Heart right ventricle (tissue), 16 donors: ENCODE measurements at regions not wholly inside any gene's neighbourhood (a gene's known extent, or its start where the extent isn't known, plus 50 kb on each side); places are given as distances from the start of the nearest gene placed in this dataset.

ENCODE experiments used
- ATAC-seq, 8 donors: fragments of 200-7000 bp; cut with Tn5 transposase; one replicate each; pipeline ENCODE4 v1.9.1; 2020; ENCODE audit warnings: mild to moderate bottlenecking in 8 of 8, moderate library complexity in 8 of 8, moderate number of reproducible peaks in 1 of 8
- DNase-seq, 2 donors: peaks; one replicate each; pipeline ENCODE4 v3.0.0-alpha.2; 2020
- H3K27ac ChIP-seq, 10 donors: fragments of 200-600 bp; sonication (generic) in 2 of 10; one replicate each; pipeline versions ENCODE4 v1.5.0 to v1.8.0; 2020 to 2022; ENCODE audit warnings: mild to moderate bottlenecking in 3 of 10
- H3K27me3 ChIP-seq, 7 donors: fragments of 200-600 bp; one replicate each; pipeline ENCODE4 v1.8.0; 2021 to 2022; ENCODE audit warnings: mild to moderate bottlenecking in 2 of 7
- H3K36me3 ChIP-seq, 9 donors: fragments of 200-600 bp; sonication (generic) in 1 of 9; one replicate each; pipeline versions ENCODE4 v1.5.0 to v1.8.0; 2020 to 2022; ENCODE audit warnings: mild to moderate bottlenecking in 2 of 9
- H3K4me1 ChIP-seq, 9 donors: fragments of 200-600 bp; sonication (generic) in 1 of 9; one replicate each; pipeline versions ENCODE4 v1.5.0 to v1.8.0; 2020 to 2022; ENCODE audit warnings: mild to moderate bottlenecking in 4 of 9
- H3K4me3 ChIP-seq, 10 donors: fragments of 200-600 bp; sonication (generic) in 2 of 10; one replicate each; pipeline versions ENCODE4 v1.5.0 to v1.8.0; 2020 to 2022; ENCODE audit warnings: mild to moderate bottlenecking in 7 of 10, moderate library complexity in 2 of 10
- H3K9me3 ChIP-seq, 11 donors: fragments of 200-600 bp in 10 of 11; sonication (generic) in 2 of 11; one replicate each; pipeline versions ENCODE4 v1.5.0 to v1.8.0; 2013 to 2022; ENCODE audit warnings: mild to moderate bottlenecking in 2 of 11, control low read depth in 1 of 11, moderate library complexity in 1 of 11
- whole genome bisulfite sequencing, 2 donors: extraction: QIAGEN DNeasy Blood & Tissue Kit; methylation state at CpG; one replicate each; pipeline ENCODE4 v1.1.7; 2013; ENCODE audit warnings: inconsistent platforms in 1 of 2; 5-methylcytosine and 5-hydroxymethylcytosine counted together
- intact Hi-C, 10 donors: fragments of 100-400 bp; cut with DNase I; formaldehyde crosslinking; loops; one replicate each; pipeline versions ENCODE4 v1.11.1 to v1.14.2; 2022
- TF ChIP-seq, protein P1 (sequence below), 9 donors: fragments of 200-600 bp; sonication (generic) in 2 of 9; IDR thresholded peaks; one replicate each; pipeline versions ENCODE4 v1.5.0 to v1.8.0; 2021 to 2022; ENCODE audit warnings: antibody characterized with exemption in 9 of 9, mild to moderate bottlenecking in 5 of 9, moderate library complexity in 1 of 9
- donor health status: Arrhythmogenic right ventricular cardiomyopathy.
- donor health status: ischemic (EF 13 %, LVEDD 7.1; RV severe dilation, severe dysfunction).
- donor health status: healthy with polysubstance abuse.
- donor health status: DM: no; HTN: yes; CAD: no.
- donor health status: DM: no; HTN: no; CAD: no.
- donor health status: ischemic (EF 25% LVEDD 6.9; RV normal size, moderate dysfunction).
- donor health status: ischemic (EF 25% LVEDD 5.7; RV mildly dilated, moderate dysfunction).
- donor health status: healthy.
- donor health status: DM: yes; HTN: yes; CAD: no.
- donor health status: Ischemic cardiomyopathy.
- donor health status: ischemic (EF 35%, LVEDD 5.7; RV mildly dilated, moderate dysfunction).
- donor health status: nonischemic (EF 11% LVEDD 7.7; RV severe dilation, severe dysfunction).
- donor health status: DM: yes; HTN: yes; CAD: no.
- donor health status: PGD.
- donor health status: ischemic (EF 29% LVEDD 5.4; RV normal size, mild dysfunction).
- donor health status: nonischemic (EF 23%, LVEDD 6.1; RV moderate dilation, normal function).

- Histone ChIP-seq H3K9me3 (peaks cover 0 to 6% (median 0%) of the 10 kb centered on the region in 11 donors), H3K36me3 (no peaks in the 10 kb centered on the region), H3K4me3 (no peak overlapping the region), H3K27ac (no peak overlapping the region), H3K27me3 (no peaks in the 10 kb centered on the region), H3K4me1 (no peaks in the 10 kb centered on the region)
- ATAC-seq: no peak
- TF ChIP-seq, protein P1, sequence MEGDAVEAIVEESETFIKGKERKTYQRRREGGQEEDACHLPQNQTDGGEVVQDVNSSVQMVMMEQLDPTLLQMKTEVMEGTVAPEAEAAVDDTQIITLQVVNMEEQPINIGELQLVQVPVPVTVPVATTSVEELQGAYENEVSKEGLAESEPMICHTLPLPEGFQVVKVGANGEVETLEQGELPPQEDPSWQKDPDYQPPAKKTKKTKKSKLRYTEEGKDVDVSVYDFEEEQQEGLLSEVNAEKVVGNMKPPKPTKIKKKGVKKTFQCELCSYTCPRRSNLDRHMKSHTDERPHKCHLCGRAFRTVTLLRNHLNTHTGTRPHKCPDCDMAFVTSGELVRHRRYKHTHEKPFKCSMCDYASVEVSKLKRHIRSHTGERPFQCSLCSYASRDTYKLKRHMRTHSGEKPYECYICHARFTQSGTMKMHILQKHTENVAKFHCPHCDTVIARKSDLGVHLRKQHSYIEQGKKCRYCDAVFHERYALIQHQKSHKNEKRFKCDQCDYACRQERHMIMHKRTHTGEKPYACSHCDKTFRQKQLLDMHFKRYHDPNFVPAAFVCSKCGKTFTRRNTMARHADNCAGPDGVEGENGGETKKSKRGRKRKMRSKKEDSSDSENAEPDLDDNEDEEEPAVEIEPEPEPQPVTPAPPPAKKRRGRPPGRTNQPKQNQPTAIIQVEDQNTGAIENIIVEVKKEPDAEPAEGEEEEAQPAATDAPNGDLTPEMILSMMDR (IDR thresholded peaks at IDR 0.05): no peak
- DNase-seq: no peak
- intact Hi-C loops: no loop called here
- WGBS, 2 donors: 40 to 48% methylated on average over 3 of the region's 3 CpGs
Measured at GRCh38 chr18:70994116-70994515, 705.3 kb downstream of the SOCS6 start.

DNA sequence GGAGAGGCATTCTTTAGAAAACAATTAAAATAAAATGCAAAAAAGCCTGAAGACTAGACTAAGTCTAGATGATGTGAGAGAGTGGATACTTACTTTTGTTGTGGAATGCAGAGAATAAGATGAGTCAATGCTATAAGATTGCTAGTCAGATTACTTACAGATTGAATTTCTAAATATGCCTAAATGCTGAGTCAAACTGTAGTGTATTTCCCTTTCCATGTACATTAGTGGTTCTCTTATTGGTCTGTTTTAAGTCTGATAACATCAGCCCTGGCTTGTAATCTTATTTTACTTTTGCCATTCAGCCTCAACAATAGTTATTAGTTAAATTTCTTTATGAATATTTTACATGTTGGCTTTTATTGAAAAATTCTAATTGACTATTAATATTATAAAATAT, 702.7 kb downstream of the SOCS6 start:
- no peak overlapping the region for H3K27ac ChIP-seq
- ATAC-seq (no peak), DNase-seq (no peak)
- peaks cover 0 to 20% (median 0%) of the 10 kb centered on the region in 11 donors for H3K9me3 ChIP-seq
- intact Hi-C loops: no loop called here
- no peak overlapping the region for H3K4me3 ChIP-seq
- TF ChIP-seq, protein P1 (IDR thresholded peaks at IDR 0.05): no peak
- H3K4me1 ChIP-seq: no peaks in the 10 kb centered on the region
- H3K27me3 ChIP-seq: no peaks in the 10 kb centered on the region
- H3K36me3 ChIP-seq: no peaks in the 10 kb centered on the region

- H3K36me3 ChIP-seq: no peaks in the 10 kb centered on the region
- DNase-seq (no peak), ATAC-seq (no peak)
- no peak overlapping the region for H3K27ac ChIP-seq
- intact Hi-C loops: no loop called here
- 85 to 90% methylated on average over 1 of the region's 1 CpG for WGBS, 2 donors
- TF ChIP-seq, protein P1 (IDR thresholded peaks at IDR 0.05): no peak
- no peaks in the 10 kb centered on the region for H3K27me3 ChIP-seq
- peaks cover 0 to 49% (median 0%) of the 10 kb centered on the region in 11 donors for H3K9me3 ChIP-seq
- H3K4me3 ChIP-seq: no peak overlapping the region
- H3K4me1 ChIP-seq: no peaks in the 10 kb centered on the region
Measured at GRCh38 chr18:70985948-70986347, 697.1 kb downstream of the SOCS6 start.

DNA sequence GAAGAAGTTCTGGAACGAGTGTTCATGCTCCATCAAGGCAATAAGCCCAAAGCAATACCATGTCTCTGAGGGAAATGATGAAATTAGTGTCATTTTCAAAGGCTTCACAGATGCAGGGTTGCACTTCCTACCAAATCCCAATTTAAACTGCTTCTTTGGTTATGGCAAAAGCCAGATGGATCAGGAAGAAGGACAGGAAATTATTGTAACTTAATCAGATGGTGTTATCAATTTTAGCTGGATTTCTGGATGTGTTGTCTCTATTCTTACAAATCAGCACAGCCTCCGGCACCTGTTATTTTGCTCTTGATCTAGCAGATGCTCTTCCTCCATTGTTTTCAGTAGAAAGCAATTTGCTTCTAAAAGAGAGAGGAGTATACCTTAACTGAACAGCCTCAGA, 693.4 kb downstream of the SOCS6 start:
- WGBS, 2 donors: 63 to 73% methylated on average over 2 of the region's 2 CpGs
- TF ChIP-seq, protein P1 (IDR thresholded peaks at IDR 0.05): no peak

More for the DNA sequence above, 693.4 kb downstream of the SOCS6 start:
- DNase-seq (no peak), ATAC-seq (no peak)
- no peaks in the 10 kb centered on the region for H3K36me3 ChIP-seq
- intact Hi-C loops: no loop called here
- no peaks in the 10 kb centered on the region for H3K27me3 ChIP-seq
- H3K4me1 ChIP-seq: no peaks in the 10 kb centered on the region
- no peak overlapping the region for H3K27ac ChIP-seq
- H3K9me3 ChIP-seq: peaks cover 0 to 46% (median 0%) of the 10 kb centered on the region in 11 donors
- no peak overlapping the region for H3K4me3 ChIP-seq
